ENCODE measurements at regions not wholly inside any gene's neighbourhood (a gene's known extent, or its start where the extent isn't known, plus 50 kb on each side); places are given as distances from the start of the nearest gene placed in this dataset.
A peak's percentile ranks its signal among the peaks of the same experiment; 100 is the strongest.

DNA sequence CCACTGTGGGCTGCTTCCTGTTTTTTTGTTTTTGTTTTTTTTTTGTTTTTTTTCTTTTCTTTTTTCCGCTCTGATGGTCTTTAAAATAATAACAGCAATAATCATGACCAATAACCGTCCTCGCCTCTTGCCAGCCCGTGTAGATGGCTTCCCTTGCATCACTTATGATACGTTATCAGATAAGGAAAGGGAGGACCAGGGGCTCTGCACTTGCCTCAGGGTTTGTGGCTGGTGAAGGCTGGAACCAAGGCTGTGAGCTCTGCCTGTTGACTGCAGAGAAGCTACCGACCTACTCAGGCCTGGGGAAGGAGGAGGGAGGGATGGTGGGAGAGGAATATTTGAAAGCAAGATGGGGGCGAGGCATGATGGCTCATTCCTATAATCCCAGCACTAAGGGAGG, 114.0 kb upstream of the SDK2 start:
- DNase-seq: no peak

DNA sequence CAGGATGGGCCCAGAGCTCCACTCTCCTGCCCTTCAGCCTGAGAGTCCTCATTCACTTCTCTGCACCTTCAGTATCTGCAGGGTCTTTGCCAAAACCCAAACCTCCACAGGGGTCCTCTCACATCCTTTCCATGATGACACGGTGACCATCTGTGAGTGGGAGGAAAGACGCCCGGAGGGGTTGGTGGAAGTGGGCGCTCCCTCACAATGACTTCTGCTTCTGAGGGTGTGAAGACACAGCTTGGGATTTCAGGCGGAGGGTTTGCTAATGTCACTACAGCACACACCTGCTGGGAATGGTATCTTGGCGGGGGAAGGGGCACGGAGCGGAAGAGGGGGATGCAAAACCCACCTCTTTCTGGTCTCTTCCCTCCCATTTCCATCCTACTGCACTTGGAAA, 115.1 kb upstream of the SDK2 start:
- DNase-seq: no peak

DNA sequence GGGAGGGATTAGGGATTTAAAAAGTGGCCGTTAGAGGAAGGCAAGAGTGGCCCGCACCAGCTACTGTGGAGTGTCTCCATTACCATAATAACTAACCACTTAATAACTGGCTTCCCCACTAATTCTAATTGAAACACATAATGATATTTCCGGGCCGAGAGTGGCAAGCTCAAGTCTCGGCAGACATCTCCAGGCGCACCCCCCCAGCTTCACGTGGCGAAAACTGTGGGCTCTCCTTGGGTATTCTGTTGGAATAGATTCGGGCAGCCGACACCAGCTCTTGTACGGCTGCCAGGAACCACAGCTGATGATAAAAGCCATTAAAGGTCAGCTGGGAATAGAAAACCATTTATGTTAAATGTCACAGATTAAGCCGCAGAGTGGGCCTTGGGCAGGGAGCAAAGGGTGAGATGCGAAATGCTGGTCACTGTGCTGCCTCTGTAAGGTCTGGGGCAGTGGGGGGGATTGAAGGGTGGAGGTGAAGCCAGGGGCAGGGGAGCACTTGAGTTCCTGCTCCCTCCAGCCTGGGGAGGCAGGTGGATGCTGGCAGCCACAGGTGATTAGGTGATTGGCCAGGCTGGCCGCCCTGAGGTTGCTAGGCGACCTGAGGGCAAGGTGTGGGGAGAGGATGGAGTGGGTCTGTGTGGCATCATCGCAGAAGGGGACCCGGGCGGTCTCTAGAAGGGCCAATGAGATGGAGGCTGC, 115.6 kb upstream of the SDK2 start:
- DNase-seq: no peak

DNA sequence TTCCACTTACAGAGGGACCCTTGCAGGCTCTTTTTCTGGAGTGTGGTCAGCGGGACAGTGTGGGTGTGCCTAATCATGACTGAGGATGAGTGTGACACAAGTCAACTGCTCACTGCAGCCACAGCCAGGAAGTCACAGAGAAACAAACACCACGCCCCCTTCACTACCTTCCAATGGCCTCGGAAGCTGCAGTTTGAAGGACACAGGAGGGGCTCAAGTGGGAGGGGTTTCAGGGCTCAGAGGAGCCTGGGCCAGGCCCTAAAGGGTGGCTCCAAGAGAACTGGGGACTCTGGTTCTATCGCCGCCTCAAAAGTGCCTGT, 116.2 kb upstream of the SDK2 start:
- DNase-seq: no peak

DNA sequence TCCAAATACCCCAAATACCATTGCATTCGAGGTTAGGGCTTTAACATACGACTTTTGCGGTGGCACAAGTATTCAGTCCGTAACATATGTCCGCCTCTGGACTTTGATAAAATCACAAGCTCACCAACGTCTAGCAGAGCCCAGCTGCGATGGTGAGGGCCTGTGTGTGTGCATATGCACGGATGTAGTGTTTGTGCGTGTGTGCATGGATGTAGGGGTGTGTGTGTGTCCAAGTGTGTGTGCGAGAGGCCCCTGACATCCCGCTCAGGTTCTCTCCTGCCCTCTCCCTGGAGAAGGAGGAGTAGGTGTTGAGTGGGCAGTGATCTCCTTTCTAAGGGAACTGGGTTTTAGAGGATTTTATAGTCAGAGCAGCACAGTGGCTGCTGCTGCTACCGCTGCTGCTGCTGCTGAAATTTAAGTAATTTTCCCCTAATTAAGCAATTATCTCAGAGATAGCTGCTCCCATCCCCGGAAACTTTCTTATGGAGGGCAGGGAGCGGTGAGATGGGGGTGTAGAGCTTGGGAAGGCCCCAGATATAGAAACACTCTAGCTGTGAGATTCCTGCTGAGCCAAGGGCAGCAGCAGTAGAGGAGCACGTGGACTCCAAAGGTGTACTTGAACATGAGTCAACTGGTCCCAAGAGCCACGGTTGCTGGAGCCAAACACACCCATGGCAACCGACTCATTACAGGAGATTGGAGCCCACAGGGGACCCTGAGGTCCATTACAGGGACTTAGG, 121.7 kb upstream of the SDK2 start:
- DNase-seq: no peak

DNA sequence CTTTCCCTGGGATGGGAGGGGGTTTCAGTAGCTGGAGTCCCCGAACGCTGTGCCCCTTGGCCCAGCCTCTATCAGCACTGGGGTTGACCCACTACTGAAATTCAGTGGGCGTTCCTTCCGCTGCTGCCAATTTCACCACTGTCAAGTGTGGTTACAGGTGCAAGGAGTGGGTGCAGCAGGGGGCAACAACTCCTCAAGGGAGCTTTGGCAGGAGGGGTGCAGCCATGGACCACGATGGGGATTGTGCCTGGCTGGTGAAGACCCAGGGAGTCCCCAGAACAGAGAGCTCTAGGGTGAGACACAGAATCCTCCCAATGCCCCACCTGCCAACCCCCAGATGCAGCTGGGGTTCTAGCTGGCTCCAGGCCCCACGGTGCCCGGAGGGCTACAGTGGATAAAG, 123.5 kb upstream of the SDK2 start:
- DNase-seq: no peak

DNA sequence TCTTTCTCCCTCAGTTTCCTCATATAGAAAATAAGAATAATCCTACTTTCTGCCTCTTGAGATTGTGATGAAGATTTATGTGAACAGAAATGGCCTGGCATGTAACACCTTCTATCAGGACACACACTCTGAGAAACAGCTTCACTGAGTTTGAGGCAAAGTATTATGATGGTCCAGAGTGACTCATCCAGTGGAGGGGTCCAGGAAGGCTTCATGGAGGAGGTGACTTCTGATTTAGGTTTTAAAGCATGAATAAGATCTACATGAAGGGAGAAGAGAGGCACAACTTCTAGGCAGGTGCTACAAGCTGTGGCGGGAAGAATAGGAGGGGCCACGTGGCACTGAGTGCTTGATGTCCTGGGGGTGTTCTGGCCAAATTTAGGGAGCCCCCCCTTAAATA, 124.4 kb upstream of the SDK2 start:
- no peak for DNase-seq

DNA sequence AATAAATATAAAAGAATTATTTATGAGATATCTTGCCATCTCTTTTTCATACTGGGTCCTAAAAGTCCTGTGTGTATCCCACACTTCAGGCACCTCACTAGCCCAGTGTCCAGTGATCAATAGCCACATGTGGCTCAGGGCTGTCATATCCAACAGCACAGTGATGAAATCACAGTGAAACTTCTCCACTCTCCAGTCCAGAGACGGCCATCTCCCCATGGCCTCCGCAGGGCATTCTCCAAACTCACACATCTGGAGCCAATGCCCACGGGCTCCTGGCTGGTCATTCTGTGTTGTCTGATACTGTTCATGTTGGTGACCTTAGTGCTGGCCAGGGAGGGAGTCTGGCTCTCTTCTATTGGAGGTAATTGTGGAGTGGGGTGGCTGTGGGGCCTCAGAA, 125.2 kb upstream of the SDK2 start:
- DNase-seq: no peak

DNA sequence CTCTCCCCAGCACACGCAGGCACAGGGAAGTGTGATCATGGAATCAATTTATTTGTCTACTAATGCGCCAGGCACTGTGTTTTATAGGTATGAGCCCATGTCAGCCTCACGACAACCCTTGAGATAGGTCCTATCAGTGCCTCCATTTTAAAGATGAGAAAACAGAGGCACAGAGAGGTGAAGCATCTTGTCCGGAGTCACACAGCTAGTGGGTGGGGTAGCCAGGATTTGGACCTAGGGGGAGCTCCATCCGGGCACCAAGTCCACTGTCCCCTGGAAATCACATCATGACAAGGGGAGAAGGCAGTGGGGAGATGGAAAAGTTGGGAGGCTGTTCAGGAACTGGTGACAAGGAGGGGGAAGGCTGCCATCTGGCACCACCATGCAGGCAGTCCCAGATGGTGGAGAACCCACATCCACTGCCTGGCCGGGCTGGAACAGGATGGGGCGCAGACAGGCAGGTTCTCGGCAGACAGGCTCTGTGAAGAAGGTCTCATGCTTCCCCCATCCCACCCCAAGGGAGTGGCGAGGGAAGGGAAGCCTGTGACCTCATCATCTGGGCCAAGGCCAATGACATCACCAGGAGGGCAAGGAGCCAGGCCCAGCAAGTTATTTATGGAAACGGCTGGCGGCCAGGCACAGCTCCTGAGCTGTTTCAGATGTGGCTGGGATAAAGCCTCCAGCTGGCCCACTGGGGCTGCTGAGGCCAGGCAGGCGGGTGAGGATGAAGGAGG, 126.0 kb upstream of the SDK2 start:
- DNase-seq: no peak

DNA sequence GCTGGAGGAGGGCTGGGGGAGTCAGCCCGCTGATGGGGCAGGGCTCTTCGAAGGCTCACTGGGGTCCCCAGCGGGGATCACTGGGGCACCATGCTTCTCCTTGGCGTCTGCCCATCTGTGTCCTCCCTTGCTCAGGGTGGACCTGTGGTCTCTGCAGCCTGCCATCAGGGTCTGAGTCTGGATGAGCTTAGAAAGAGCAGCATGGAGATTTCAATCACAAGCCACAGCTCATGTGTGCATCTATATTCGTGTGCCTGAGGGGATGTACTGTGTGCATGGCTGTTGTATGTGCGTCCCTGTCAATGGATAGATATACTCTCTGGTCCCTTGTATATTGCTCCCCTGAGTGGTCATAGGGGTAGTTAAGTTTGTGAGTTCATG, 126.6 kb upstream of the SDK2 start:
- no peak for DNase-seq

DNA sequence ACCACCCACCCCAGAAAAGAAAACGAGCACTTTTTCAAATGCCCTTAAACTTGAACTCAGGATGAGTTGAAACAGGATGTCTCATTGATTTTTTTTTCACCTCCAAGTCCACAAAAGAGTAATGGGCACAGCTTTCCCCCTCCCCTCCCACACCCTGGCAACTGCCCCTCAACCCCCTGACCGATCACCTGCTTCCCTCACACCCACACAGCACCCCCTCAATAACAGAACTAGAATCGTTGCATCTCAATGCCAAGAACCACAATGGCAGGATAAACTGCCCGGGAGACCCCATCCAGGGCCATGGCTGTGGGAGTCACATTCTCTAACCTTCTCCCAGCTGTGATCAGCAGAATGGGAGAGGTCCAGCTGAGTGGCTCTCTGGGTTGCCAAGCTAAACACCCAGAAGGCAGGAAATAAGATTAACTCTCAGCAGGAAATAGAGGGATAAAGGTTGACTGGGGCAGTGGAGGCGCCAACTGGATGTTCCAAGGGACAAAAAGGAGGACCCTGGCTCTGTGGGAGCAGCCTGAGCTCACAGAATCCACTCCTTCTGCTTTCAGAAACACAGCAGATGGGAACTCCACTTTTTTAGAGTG, 128.0 kb upstream of the SDK2 start:
- DNase-seq: no peak

DNA sequence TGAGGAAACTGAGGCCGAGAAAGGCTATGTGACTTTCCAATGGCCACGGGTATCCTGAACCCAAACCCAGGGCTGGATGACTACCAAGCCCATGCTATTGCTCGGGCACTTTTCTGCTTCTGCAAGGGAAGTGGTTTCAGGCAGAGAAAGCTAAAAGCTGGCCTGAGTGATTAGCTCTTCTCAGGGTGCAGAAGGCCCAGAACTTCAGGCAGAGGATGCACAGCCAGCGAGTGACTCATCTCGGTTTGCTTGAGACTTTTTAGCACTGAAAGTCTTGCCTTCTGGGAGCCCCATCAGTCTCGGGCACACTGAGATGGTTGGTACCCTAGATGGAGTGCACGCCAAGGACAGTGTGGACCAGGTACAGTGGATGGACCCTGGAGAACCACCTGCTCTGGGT, 129.5 kb upstream of the SDK2 start:
- DNase-seq: no peak

DNA sequence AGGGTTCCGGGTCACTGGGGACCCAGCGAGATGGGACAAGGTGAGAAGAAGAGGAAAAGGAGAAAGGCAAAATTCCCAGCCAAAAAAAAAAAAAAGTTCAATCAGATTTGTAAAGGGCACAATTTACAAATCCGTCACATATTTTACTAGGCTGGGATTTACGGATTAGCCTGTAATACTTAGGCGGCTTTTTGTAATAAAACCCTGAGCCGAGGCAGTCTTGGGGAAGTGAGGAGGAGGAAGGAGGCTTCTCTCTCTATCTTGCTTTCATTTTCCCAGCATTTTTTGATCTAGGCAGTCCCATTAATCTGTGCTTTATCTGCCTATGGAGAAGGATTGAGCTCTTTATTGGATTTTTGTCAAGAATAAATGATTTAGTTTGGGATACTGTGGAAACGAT, 130.6 kb upstream of the SDK2 start:
- no peak for DNase-seq

DNA sequence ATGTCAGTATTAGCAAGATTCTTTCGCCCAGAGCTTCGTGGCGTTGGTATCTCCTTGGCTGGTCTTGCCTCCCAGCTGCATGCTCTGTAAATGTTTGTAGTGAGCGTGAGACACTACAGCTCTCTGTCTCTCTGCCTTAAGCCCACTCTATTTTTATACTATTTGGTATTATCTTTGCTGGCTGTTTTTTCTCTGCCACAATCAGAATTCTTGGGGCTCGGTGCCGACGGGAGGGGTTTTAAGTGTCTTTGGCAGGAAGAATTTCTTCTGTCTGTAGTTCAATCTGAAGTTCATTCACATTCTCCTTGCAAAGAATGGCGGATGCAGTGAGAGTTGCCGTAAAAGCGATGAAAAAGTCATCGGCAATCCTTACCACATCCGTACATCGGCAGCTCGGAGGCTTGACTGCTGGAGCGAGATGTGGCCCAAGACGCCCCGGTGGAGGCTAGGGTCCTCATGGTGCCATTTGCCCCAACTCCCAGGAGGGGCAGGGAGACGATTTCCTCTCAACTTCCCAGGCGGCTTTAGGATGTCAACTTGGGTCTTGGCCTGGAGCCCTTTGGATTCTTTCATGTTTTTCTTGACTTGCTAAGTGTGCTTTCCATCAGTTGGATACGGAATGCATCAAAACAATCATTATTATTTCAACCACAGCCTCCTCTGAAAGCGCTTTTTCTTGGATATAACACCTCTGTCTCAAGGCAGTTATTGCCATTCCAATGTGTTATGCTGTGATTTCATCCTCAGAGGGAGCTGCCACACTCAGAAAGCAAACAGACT, 132.3 kb upstream of the SDK2 start:
- no peak for DNase-seq

DNA sequence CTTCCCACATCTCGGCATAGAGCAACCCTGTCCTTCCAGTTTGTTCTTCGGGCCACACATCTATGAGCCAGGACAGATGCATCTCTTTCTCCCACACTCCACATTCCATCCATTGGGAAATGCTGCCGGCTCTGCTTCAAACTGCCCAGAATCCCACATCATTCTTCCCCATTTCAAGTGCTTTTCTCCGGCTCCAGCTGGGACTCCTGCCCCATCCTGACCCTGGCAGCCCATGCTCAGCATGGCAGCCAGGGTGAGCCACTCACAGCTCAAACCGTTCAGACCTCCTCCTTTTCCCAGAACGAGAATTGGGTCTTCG, 132.8 kb upstream of the SDK2 start:
- DNase-seq: no peak

DNA sequence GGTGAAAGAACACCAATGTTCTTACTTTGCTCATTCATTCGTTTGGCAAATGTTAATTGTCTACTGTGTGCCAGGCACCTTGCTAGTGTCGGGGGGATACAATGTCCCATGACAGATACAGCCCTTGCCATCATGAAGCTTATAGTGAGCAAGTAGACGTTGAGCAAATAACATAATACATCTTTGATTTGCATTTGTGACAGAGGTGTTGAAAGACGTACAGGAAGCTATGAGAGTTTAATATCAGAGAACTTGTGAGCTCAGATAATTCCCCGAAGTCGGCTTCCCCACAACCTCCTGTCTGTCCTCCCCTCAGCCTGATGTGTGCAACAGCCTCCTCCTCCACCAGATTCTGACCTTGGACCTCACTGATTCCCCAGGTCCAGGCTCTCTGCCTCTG, 138.0 kb upstream of the SDK2 start:
- no peak for DNase-seq

DNA sequence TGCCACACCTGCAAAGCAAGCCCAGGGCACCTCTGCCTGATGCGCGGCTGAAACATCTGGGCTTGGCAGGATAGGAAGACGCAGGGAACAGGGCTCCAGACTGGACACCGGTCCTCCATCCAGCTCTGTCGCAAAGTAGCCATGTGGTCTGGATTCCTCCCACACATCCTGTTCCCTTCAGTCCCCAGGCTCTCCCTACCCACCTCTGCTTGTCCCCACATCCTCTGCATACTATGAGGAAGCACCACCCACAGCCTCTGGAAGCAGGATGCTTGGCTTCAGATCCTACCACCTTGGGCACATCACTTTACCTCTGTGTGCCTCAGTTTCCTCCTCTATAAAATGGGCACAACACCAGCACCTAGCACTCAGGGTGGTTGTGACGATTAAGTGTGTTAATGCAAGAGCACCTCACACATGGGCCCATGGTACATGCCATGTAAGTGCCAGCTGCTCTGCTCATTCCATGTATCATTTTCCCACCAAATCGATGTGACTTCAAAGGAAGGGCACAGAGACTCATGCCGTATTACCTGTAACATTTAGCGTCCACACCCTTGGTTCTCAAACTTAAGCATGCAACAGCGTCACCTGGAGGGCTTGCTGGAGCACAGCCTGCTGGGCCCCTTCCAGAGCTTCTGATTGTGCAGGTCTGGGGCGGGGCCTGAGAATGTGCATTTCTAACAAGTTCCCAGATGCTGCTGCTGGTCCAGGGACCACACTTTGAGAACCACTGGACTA, 138.6 kb upstream of the SDK2 start:
- no peak for DNase-seq

DNA sequence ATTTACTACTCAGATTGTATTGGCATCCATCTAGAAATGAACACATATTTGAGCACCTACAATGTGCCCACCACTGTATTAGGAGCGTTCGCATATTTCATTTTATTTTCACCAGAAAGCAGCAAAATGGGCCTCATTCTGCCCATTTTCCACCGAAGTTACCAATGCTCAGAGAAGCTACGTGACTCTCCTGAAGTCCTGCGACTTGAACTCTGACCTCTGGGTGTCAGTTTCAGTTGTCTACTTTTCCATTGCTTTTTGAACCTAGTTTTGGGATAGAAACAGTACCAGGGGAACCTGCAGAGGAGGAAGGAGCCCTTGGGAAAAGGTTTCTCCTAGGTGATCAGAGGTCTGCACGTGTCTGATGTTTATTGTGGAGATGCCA, 139.1 kb upstream of the SDK2 start:
- no peak for DNase-seq

DNA sequence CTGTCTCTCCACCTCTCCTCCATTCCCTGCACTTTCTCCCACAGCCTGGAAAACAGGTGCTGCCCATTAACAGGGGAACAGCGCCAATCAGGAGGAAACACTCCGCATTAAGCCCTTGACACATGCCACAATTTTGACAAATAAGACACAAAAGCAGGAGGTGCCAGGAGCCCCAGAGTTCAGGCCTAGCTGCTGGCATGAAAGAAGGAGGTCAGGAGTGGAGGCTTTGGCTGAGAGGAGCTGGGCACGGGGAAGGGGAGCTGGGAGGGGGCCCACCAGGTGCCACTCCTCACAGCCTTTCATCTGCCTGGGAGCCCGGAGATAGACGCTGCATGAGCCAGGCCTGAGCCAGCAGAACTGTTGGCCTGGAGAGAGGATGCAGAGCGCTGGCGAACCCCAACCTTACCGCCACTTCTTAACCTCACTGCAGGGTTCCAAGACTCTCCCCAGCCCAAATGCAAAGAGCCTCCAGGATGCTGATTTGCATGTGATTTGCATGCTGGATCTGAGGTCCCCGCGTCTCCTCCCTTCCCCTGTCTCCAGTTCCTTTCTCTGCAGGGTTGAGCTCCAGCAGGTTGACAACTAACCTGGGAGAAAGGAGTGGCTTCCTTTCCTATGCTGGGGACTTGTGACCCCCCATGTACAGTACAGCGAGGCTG, 139.8 kb upstream of the SDK2 start:
- DNase-seq: no peak

DNA sequence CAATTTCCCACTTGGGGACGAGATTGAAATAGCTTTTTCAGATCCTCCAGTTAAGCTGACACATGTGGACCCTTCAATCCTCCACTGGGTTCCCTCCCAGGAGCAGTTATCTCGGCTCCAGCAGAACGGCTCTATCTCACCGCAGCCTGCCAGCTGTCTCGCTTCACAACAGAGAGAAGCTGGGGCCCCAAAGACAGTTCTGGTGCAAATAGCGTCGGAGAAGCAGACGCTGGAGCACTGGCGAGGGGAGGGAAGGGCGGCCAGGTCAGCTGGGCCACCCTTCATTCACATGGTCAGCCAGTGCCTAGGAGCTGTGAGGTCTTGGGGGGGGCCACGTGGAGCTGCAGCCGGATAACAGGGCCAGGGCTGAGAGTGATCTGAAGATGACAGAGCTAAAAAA, 141.3 kb upstream of the SDK2 start:
- DNase-seq: peak; percentile 31

DNA sequence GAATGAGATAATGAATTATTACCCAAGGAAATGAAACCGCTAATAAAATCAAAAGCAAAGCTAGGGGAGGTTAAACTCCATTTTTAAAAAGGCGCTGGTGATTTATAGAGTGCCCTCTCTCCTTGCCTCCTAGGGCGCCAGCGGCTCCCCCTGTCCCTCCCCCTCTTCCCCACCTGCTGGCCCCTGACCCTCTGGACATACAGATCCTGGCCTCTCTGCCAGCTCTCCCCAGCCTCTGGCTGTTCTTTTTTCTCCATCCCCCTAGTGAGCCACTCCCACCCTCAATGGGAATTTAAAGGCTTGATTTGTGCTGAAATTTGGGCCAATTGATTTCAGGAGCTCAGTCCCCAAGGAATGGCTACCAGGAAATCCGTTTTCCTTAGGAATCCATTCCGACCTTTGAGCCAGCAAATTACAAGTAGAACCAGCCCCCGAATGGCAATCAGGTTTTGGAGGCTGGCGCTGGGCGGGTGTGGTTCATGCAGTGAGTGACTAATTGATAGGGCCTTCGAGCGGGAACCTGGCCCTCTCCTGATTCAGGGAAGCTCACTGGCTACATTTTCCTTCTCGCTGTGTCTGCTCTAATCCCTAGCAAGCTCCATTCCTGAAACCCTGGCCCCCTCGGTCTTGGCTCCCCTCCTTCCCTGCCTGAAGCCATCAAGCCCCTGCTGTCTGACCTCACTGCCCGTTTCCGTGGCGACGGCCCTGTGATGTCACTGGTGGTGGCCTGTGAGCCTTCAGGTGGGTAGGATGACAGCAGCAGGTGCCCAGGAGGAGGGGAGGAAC, 141.9 kb upstream of the SDK2 start:
- DNase-seq: peak; percentile 54

Data from activated effector memory CD4-positive, alpha-beta T cell treated with anti-CD3 and anti-CD28 coated beads, Interleukin-2, amount 50 U/mL, for 16 hours (primary cell).